Adrenal gland (tissue), 5 donors: ENCODE measurements at regions not wholly inside any gene's neighbourhood (a gene's known extent, or its start where the extent isn't known, plus 50 kb on each side); places are given as distances from the start of the nearest gene placed in this dataset.

Source experiments
- CTCF ChIP-seq, 6 experiments: fragments of 450-650 bp in 4 of 6; fragments of 200-600 bp in 2 of 6; sonication (generic) in 1 of 6; IDR thresholded peaks; 1 replicate in 5 of 6; 2 replicates in 1 of 6; pipeline versions ENCODE4 v1.5.1 to v1.8.0; 2016 to 2021; ENCODE audit warnings: antibody characterized with exemption in 6 of 6, mild to moderate bottlenecking in 2 of 6, moderate library complexity in 1 of 6
- POLR2A ChIP-seq, 2 donors: fragments of 450-650 bp; IDR thresholded peaks; one replicate each; pipeline ENCODE4 v1.6.1; 2017; ENCODE audit warnings: antibody characterized with exemption in 2 of 2, mild to moderate bottlenecking in 2 of 2, moderate library complexity in 1 of 2
- donor health status: DM: no; HTN: no; CAD: no.

DNA sequence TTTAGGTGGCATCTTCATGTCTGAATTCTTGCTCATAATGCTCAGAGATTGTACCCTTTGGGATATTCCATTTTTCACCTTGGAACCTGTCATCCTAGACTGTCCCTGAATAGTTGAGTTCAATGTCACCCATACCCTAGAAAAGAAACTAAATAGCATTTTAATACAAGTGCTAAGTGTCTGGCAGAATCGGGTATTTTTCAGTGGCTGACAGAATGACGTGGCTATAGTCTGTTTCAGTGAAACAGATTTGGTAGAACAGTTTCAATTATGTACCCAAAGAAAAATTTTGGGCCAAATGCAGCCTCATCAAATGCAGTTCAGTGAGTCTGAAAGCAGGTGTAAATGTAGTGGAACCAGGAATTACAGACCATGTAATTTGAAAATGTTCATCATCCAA is 1041.2 kb downstream of the DTWD2 start:
- TF ChIP-seq CTCF (IDR thresholded peaks at IDR 0.05): no peak
- TF ChIP-seq POLR2A (IDR thresholded peaks at IDR 0.05): no peak
